Naive thymus-derived CD4-positive, alpha-beta T cell (primary cell): ENCODE measurements at regions not wholly inside any gene's neighbourhood (a gene's known extent, or its start where the extent isn't known, plus 50 kb on each side); places are given as distances from the start of the nearest gene placed in this dataset.

Experiments
- ATAC-seq: fragments of 150-1000 bp; cut with Tn5 transposase; 2 replicates; pipeline ENCODE4 v1.10.0; 2021; ENCODE audit warnings: mild to moderate bottlenecking, moderate library complexity
- CTCF ChIA-PET: fragments of 350-600 bp; sonication (Branson Sonifier 250); formaldehyde crosslinking; loops from one replicate; lab custom pipeline; 2021; ENCODE audit warnings: antibody characterized with exemption; lab: Charles Lee
- POLR2A ChIA-PET: fragments of 350-600 bp; sonication (Branson Sonifier 250); formaldehyde crosslinking; loops from one replicate; lab custom pipeline; 2021; ENCODE audit warnings: antibody characterized with exemption, inconsistent platforms; lab: Charles Lee
- DNase-seq, 9 donors: peaks; one replicate each; pipeline versions ENCODE4 v3.0.0 to v3.0.0-alpha.2; 2020 to 2022; ENCODE audit warnings: mixed read lengths in 1 of 9
- H3K27ac ChIP-seq: one replicate; pipeline ENCODE4 v1.7.0; 2013; ENCODE audit warnings: mild to moderate bottlenecking, low read depth, low read length, moderate library complexity
- H3K27me3 ChIP-seq, 2 donors: one replicate each; pipeline ENCODE4 v1.7.0; 2013; ENCODE audit warnings: low read length in 2 of 2, mild to moderate bottlenecking in 2 of 2, moderate library complexity in 2 of 2; ENCODE audit not compliant: control insufficient read depth in 2 of 2, insufficient read depth in 2 of 2
- H3K36me3 ChIP-seq, 3 experiments: 1 replicate in 2 of 3; 2 replicates in 1 of 3; pipeline ENCODE4 v1.7.0; 2013; ENCODE audit warnings: low read length in 3 of 3, mild to moderate bottlenecking in 3 of 3, moderate library complexity in 1 of 3; ENCODE audit not compliant: insufficient read depth in 3 of 3, control insufficient read depth in 2 of 3
- H3K4me1 ChIP-seq, 2 donors: one replicate each; pipeline ENCODE4 v1.7.0; 2013; ENCODE audit warnings: low read length in 2 of 2, mild to moderate bottlenecking in 2 of 2, moderate library complexity in 1 of 2; ENCODE audit not compliant: control insufficient read depth in 2 of 2, insufficient read depth in 2 of 2
- H3K4me3 ChIP-seq: 2 replicates; pipeline ENCODE4 v1.7.0; 2013; ENCODE audit warnings: mild to moderate bottlenecking, low read length
- H3K9me3 ChIP-seq, 3 experiments: 1 replicate in 2 of 3; 2 replicates in 1 of 3; pipeline ENCODE4 v1.7.0; 2013; ENCODE audit warnings: low read length in 3 of 3; ENCODE audit not compliant: control insufficient read depth in 2 of 3
- H3K27ac Mint-ChIP-seq, 9 donors: one replicate each; pipeline ENCODE4 v1.8.0; 2020 to 2022; ENCODE audit warnings: mixed read lengths in 9 of 9, mild to moderate bottlenecking in 8 of 9, moderate library complexity in 5 of 9, inconsistent platforms in 2 of 9
- H3K27me3 Mint-ChIP-seq, 5 donors: one replicate each; pipeline ENCODE4 v1.8.0; 2021 to 2022; ENCODE audit warnings: mixed read lengths in 5 of 5, mild to moderate bottlenecking in 1 of 5
- H3K36me3 Mint-ChIP-seq, 5 donors: one replicate each; pipeline ENCODE4 v1.8.0; 2020 to 2022; ENCODE audit warnings: mixed read lengths in 5 of 5, mild to moderate bottlenecking in 3 of 5, inconsistent platforms in 1 of 5
- H3K4me1 Mint-ChIP-seq, 7 donors: one replicate each; pipeline ENCODE4 v1.8.0; 2020 to 2022; ENCODE audit warnings: mixed read lengths in 7 of 7, mild to moderate bottlenecking in 3 of 7, inconsistent platforms in 1 of 7
- H3K4me3 Mint-ChIP-seq, 10 donors: one replicate each; pipeline ENCODE4 v1.8.0; 2020 to 2022; ENCODE audit warnings: mild to moderate bottlenecking in 10 of 10, mixed read lengths in 10 of 10, moderate library complexity in 6 of 10, inconsistent platforms in 2 of 10
- H3K9me3 Mint-ChIP-seq, 11 donors: one replicate each; pipeline ENCODE4 v1.8.0; 2020 to 2022; ENCODE audit warnings: mixed read lengths in 11 of 11, mild to moderate bottlenecking in 4 of 11, inconsistent platforms in 1 of 11, moderate library complexity in 1 of 11
- intact Hi-C, 2 donors: fragments of 100-400 bp; cut with micrococcal nuclease; formaldehyde crosslinking; loops; one replicate each; pipeline ENCODE4 v1.15.1; 2023

- ChIA-PET POLR2A (no interaction called here), CTCF (no interaction called here)
- intact Hi-C loops, result no loop called here
- Mint-ChIP-seq H3K36me3 (no peaks in the 10 kb centered on the region), H3K9me3 (peaks cover 0 to 7% (median 0%) of the 10 kb centered on the region in 11 donors), H3K27ac (no peak overlapping the region), H3K27me3 (peaks cover 0 to 3% (median 0%) of the 10 kb centered on the region in 5 donors), H3K4me3 (no peak overlapping the region), H3K4me1 (no peaks in the 10 kb centered on the region)
- Histone ChIP-seq H3K4me3 (no peak overlapping the region), H3K4me1 (no peaks in the 10 kb centered on the region), H3K36me3 (no peaks in the 10 kb centered on the region), H3K27me3 (no peaks in the 10 kb centered on the region), H3K9me3 (no peaks in the 10 kb centered on the region), H3K27ac (no peak overlapping the region)
- ATAC-seq (no peak), DNase-seq (no peak)
Measured at GRCh38 chr13:34671137-34671536, 270.9 kb upstream of the NBEA start.

- Mint-ChIP-seq H3K36me3 (no peaks in the 10 kb centered on the region), H3K4me1 (no peaks in the 10 kb centered on the region), H3K4me3 (no peak overlapping the region), H3K27me3 (peaks cover 0 to 3% (median 0%) of the 10 kb centered on the region in 5 donors), H3K9me3 (peaks cover 0 to 10% (median 2%) of the 10 kb centered on the region in 11 donors), H3K27ac (no peak overlapping the region)
- intact Hi-C loops, result no loop called here
- POLR2A ChIA-PET, result no interaction called here
- Histone ChIP-seq H3K4me1 (no peaks in the 10 kb centered on the region), H3K36me3 (no peaks in the 10 kb centered on the region), H3K27ac (no peak overlapping the region), H3K9me3 (no peaks in the 10 kb centered on the region), H3K4me3 (no peak overlapping the region), H3K27me3 (no peaks in the 10 kb centered on the region)
- DNase-seq (no peak), ATAC-seq (no peak)
- CTCF ChIA-PET, result no interaction called here
Measured at GRCh38 chr13:34672631-34673030, 269.4 kb upstream of the NBEA start.

DNA sequence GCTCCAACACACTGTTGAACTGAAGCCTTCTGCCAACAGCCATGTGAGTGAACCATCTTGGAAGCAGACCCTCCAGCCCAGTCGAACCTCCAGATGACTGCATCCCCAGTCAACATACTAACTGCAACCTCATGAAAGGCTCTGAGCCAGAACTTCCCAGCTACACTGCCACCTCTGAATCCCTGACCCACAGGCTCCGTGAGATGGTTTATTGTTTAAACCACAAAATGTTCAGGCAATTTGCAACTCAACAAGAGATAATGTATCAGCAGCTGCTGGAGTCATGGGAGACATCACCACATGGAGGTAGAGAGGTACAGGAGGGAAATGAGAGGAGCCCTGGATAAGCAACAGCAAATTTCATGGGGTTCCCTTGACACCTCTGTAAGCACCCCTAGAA is 266.4 kb upstream of the NBEA start:
- ATAC-seq (no peak), DNase-seq (no peak)
- POLR2A ChIA-PET, result no interaction called here
- Mint-ChIP-seq H3K27ac (no peak overlapping the region), H3K27me3 (no peaks in the 10 kb centered on the region), H3K9me3 (peaks cover 0 to 11% (median 2%) of the 10 kb centered on the region in 11 donors), H3K4me1 (no peaks in the 10 kb centered on the region), H3K4me3 (no peak overlapping the region), H3K36me3 (no peaks in the 10 kb centered on the region)
- no peak overlapping the region for H3K4me3 ChIP-seq
- intact Hi-C loops, result no loop called here
- CTCF ChIA-PET, result no interaction called here
- H3K36me3 ChIP-seq, result no peaks in the 10 kb centered on the region
- H3K9me3 ChIP-seq, result no peaks in the 10 kb centered on the region
- H3K4me1 ChIP-seq, result no peaks in the 10 kb centered on the region
- no peaks in the 10 kb centered on the region for H3K27me3 ChIP-seq
- no peak overlapping the region for H3K27ac ChIP-seq

DNA sequence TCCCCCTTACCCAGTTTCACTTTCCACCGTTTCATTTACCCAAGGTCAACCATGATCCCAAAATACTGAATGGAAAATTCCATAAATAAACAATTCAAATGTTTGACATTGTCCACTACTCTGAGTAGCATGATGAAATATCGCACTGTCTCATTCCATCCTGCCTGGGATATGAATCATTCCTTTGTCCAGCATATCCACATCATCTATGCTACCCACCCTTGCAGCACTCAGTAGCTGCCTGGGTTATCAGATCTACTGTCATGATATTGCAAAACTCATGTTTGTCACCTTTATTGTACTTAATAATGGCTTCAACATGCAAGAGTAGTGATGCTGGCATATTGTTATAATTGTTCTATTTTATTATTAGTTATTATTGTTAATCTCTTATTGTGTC is 263.9 kb upstream of the NBEA start:
- no peaks in the 10 kb centered on the region for H3K4me1 Mint-ChIP-seq
- intact Hi-C loops, result no loop called here
- ChIA-PET CTCF (no interaction called here), POLR2A (no interaction called here)
- H3K4me3 Mint-ChIP-seq, result no peak overlapping the region
- H3K4me3 ChIP-seq, result no peak overlapping the region
- H3K9me3 Mint-ChIP-seq, result peaks cover 0 to 7% (median 0%) of the 10 kb centered on the region in 11 donors
- H3K27ac ChIP-seq, result no peak overlapping the region
- no peaks in the 10 kb centered on the region for H3K9me3 ChIP-seq
- H3K27me3 ChIP-seq, result no peaks in the 10 kb centered on the region
- ATAC-seq (no peak), DNase-seq (no peak)
- no peaks in the 10 kb centered on the region for H3K36me3 ChIP-seq
- no peaks in the 10 kb centered on the region for H3K4me1 ChIP-seq
- no peaks in the 10 kb centered on the region for H3K27me3 Mint-ChIP-seq
- no peaks in the 10 kb centered on the region for H3K36me3 Mint-ChIP-seq
- H3K27ac Mint-ChIP-seq, result no peak overlapping the region

- no peak overlapping the region for H3K4me3 ChIP-seq
- H3K27me3 ChIP-seq, result no peaks in the 10 kb centered on the region
- no peaks in the 10 kb centered on the region for H3K27me3 Mint-ChIP-seq
- ChIA-PET POLR2A (no interaction called here), CTCF (no interaction called here)
- ATAC-seq, result no peak
- intact Hi-C loops, result no loop called here
- no peaks in the 10 kb centered on the region for H3K36me3 ChIP-seq
- no peak overlapping the region for H3K27ac ChIP-seq
- DNase-seq, result no peak
- no peak overlapping the region for H3K4me3 Mint-ChIP-seq
- no peaks in the 10 kb centered on the region for H3K9me3 ChIP-seq
- peak overlapping the region in 1 of 9 donors; percentile 54 for H3K27ac Mint-ChIP-seq
- no peaks in the 10 kb centered on the region for H3K36me3 Mint-ChIP-seq
- no peaks in the 10 kb centered on the region for H3K4me1 Mint-ChIP-seq
- no peaks in the 10 kb centered on the region for H3K4me1 ChIP-seq
- H3K9me3 Mint-ChIP-seq, result peaks cover 0 to 7% (median 2%) of the 10 kb centered on the region in 11 donors
Measured at GRCh38 chr13:34681405-34681955, 260.6 kb upstream of the NBEA start.

- Mint-ChIP-seq H3K4me1 (no peaks in the 10 kb centered on the region), H3K36me3 (no peaks in the 10 kb centered on the region), H3K27me3 (peaks cover 0 to 6% (median 0%) of the 10 kb centered on the region in 5 donors), H3K9me3 (peaks cover 0 to 6% (median 0%) of the 10 kb centered on the region in 11 donors), H3K4me3 (no peak overlapping the region), H3K27ac (no peak overlapping the region)
- CTCF ChIA-PET, result no interaction called here
- Histone ChIP-seq H3K4me1 (no peaks in the 10 kb centered on the region), H3K9me3 (no peaks in the 10 kb centered on the region), H3K4me3 (no peak overlapping the region), H3K27me3 (no peaks in the 10 kb centered on the region), H3K27ac (no peak overlapping the region), H3K36me3 (no peaks in the 10 kb centered on the region)
- POLR2A ChIA-PET, result no interaction called here
- ATAC-seq (no peak), DNase-seq (no peak)
- intact Hi-C loops, result no loop called here
Measured at GRCh38 chr13:34695063-34695462, 247.0 kb upstream of the NBEA start.

DNA sequence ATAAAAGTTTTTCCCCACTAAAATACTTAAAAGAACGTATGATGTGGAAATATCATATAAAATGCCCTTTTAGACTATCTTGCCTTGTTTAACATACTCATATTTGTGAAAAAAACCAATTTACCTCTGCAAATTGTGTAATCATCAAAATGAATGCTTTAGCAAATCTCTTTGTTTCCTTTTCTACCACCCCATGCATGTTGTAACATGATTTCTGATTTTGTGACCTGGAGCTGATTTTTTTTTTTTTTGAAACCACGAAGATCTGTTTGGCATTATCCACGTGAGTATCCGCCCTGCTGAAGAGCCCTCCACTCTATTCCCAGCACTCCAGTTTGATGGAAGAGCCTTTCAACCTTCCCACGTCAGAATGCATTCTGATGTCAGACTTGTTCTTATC is 245.8 kb upstream of the NBEA start:
- Histone ChIP-seq H3K27ac (no peak overlapping the region), H3K36me3 (no peaks in the 10 kb centered on the region), H3K27me3 (no peaks in the 10 kb centered on the region), H3K9me3 (no peaks in the 10 kb centered on the region), H3K4me1 (no peaks in the 10 kb centered on the region), H3K4me3 (no peak overlapping the region)
- no peaks in the 10 kb centered on the region for H3K4me1 Mint-ChIP-seq
- H3K27me3 Mint-ChIP-seq, result peaks cover 0 to 6% (median 0%) of the 10 kb centered on the region in 5 donors
- peaks cover 0 to 3% (median 0%) of the 10 kb centered on the region in 11 donors for H3K9me3 Mint-ChIP-seq
- CTCF ChIA-PET, result no interaction called here
- intact Hi-C loops, result no loop called here
- ATAC-seq, result no peak
- DNase-seq, result no peak
- POLR2A ChIA-PET, result no interaction called here
- H3K4me3 Mint-ChIP-seq, result no peak overlapping the region
- H3K36me3 Mint-ChIP-seq, result no peaks in the 10 kb centered on the region
- H3K27ac Mint-ChIP-seq, result no peak overlapping the region
